GM10847 (cell line): ENCODE measurements at regions not wholly inside any gene's neighbourhood (a gene's known extent, or its start where the extent isn't known, plus 50 kb on each side); places are given as distances from the start of the nearest gene placed in this dataset.

Experiments used
- POLR2A ChIP-seq: IDR thresholded peaks from 2 replicates; pipeline ENCODE4 v1.6.1; 2011; ENCODE audit not compliant: insufficient read length; ENCODE audit errors: extremely low read depth

DNA sequence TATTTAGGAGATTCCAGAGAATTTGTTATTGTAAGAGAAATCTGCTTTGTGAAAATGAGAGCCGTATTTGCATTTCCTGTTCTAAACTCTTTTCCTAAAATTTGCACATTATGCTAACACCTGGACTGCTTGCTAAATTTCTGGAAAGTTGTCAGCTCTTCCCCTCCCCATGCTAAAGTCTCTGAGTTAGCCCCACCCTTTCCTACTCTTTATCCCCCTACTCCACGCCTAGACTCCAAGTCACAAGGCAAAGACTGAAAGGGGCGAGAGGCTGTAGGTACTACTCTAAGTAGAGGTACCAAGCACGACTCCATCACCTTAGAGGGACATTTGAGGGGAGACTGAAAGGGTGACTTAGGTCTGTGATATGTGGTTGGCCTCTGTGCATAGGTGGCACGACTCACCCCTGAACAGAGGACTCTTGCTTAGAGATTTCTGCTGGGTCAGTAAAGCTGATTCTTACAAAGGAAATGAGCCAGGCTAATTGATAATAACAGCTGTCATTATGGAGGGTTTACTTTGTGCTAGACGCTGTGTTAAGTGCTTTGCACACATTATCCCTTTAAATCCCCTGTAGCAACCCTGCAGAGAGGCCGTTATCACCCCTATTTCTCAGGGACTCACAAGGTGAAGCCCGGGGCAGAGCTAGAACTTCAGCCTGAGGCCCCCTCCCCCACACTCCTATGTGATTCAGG, 373.5 kb downstream of the EN1 start:
- no peak for TF ChIP-seq POLR2A

DNA sequence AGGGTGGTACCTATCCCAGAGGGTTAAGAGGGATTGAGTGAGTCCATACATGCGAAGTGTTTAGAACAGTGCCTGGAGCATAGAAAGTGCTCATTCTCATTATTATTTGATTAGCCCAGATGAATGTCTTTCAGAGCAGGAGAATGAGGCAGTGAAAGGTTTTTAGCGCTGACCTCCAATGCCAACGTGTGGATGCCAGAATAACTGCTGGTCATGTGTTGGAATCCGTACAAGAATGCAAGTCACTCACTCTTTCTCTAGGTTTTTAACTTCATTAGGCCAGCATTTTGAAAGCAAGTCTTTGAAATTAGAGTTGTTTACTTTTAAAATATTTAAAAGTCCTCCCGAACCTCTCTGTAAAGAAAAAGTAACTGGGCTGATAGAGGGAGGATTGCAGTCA, 374.2 kb downstream of the EN1 start:
- no peak for TF ChIP-seq POLR2A

DNA sequence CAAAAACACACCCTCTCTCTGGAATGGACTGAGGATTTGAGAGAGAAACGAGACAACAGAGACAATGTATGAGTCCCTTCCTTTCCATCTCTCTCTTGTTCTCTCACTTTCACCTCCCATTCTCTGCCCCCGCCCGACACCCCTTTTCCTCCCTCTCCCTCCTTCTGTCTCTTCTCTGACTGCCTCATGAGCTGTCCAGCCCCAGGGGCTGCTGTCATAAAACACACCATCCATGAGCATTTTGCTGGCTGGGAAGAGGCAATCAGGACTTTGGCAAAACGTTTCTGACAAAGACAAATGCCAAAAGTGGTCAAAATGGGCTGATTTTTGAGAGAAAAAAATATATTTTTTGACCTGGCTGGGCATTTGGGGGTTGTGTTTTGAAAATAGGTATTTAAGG, 377.2 kb downstream of the EN1 start:
- no peak for TF ChIP-seq POLR2A

DNA sequence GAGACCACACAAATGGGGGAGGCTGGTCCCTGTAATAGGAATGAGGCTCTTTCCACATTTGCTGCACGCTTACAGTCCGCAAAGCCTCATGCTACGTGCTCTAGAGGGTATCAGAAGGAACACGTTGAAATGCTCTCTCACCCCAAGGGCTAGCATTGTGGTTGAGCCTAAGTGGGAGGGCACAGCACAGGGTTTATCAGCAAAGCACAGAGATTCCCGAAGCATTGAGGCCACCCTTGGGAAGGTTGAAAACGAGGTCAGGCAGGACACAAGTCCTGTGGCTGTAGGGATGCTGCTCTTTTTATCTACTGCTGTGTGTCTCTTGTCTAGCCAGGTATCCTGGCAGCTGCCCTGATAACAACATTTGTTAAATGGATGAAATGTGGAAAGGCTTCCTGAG, 378.3 kb downstream of the EN1 start:
- no peak for TF ChIP-seq POLR2A

DNA sequence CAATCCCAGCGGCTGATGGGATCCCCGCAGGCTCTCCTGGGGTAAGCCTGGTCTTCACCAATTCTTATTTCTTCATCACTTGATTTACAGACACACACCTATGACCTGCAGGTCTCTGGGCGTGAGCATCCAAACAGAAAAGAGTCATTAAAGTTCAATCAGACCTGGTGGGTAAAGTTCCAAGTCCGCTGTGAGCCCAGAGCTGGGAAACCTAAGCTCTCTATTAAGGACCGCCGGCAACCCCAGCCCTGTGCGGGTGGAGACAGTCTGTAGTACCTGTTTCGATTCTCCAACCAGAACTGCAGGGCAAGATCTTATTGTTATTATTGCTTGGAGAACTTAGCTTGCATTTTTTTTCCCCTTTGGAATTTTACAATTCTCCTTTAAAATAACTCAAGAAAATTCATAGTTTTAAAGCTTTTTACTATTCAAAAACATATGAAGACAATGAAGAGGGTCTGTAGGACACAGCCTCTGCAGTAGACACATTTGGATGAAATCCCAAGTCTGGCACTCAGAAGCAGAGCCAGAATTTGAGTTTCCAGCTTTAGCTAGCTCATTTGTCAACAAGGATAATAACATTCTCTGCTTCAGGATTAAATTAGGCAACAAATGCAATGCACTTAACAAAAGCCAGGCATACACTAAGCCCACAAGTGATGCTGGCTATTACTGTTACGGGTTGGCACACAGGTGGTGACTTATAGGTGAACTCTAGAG, 376.4 kb downstream of the INSIG2 start:
- TF ChIP-seq POLR2A, result no peak

DNA sequence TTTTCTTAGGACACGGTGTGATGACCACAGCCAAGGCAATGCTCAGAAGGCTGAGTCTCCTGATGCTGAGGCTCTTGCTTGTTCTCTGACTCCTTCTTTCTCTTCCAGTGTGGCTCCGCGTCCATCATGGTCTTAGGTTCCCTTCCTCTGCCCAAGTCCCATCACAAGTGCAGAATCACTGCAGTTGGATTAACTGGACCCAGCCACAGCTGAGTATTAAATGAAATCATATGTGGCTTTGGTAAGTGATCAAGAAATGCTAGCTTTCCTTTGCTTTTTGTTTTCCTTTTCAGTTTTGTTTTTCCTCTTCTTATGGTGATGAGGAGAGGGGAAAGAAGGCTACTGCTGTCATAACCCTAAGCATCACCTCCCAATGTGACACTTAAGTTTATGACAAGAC, 375.8 kb downstream of the INSIG2 start:
- TF ChIP-seq POLR2A, result no peak

DNA sequence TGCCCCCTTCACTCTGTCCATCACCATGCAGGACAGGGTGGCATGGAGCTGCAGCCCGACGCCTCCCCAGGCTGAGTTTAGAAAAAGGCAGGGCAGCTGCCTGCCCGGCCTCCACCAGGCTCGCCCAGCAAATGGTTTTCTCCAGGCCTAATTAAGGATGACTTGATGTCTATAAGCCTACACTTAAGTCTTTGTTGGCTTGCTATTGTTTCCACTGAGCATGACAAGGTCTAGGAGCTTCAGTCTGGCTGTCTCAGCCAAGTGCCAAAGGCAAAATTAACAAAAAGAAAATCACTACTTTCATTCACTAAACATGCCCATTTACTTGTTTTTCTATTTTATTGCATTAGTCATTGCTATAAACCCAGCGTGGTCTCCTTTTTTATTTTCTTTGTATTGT, 372.2 kb downstream of the INSIG2 start:
- no peak for TF ChIP-seq POLR2A

DNA sequence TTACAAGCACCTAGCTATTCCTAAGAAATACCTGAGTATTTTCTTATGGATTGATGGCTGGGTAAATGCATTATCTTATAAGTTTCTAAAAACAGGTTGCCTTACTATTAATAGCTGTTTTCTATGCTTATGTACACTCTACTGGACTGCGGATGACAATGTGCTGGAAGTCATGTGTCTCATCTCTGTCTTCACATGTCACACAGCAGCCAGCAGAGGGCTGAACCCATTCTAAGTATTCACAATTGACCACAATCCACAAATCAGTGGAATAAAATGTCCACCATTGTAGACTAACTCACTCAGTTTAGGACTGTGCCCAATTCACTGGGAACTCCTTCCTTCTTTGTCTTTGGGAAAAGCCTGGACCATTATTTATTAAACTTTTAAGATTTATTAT, 371.2 kb downstream of the INSIG2 start:
- TF ChIP-seq POLR2A, result no peak

DNA sequence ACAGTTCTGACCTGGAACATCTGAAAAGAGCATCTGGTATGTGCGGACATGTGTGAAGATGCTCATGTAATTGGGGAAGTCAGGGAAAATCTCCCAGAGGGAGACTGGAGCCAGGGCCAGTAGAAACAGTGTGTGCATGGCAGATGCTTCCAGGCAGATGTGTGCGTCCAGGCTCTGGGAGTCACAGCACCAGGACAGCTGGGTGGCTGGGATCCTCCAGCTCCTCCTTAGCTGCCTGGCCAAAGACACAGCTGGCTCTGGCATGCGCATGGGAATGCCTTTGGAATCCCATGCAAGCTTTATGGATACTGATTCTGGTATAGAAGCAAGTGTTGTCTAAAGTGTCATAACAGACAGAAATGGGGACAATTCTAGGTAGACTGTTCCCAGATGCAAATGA, 369.7 kb downstream of the INSIG2 start:
- no peak for TF ChIP-seq POLR2A

DNA sequence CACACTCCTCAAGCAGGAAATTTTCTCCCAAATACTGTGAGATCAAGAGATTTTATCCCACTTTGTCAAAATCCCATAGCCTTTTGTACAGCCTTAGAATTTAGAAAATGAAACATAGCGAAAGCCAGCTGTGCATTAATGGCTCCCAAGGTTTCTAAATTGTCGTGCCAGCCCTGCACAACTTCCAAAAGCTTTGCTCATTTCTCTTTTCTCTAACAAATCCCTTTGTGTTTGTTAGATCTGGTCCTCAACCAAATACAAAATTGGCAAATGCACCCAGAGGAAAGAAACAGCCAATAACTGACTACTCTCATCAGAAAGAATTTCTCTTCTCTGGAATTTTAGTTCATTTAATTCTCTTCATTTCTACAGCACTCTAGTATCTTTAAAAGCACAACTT, 361.1 kb downstream of the INSIG2 start:
- no peak for TF ChIP-seq POLR2A

DNA sequence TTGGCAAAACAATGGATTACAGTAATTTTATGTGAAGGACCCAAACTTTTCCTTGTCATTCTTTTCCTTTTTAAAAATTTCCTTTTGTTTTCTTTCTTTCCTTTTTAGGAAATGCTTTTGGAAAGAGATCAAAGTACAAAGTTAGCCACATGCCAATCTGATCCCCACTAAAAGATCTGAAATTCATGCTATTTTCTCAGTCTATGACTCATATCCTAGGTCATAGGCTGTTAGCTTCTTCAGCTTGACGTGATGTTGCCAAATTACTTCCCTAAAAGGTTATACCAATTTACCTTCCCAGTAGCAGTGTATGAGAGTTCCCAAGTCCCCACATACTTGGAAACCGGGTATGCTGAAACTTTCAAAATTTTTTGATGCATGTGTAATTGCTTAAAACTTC, 355.3 kb downstream of the INSIG2 start:
- TF ChIP-seq POLR2A, result no peak

DNA sequence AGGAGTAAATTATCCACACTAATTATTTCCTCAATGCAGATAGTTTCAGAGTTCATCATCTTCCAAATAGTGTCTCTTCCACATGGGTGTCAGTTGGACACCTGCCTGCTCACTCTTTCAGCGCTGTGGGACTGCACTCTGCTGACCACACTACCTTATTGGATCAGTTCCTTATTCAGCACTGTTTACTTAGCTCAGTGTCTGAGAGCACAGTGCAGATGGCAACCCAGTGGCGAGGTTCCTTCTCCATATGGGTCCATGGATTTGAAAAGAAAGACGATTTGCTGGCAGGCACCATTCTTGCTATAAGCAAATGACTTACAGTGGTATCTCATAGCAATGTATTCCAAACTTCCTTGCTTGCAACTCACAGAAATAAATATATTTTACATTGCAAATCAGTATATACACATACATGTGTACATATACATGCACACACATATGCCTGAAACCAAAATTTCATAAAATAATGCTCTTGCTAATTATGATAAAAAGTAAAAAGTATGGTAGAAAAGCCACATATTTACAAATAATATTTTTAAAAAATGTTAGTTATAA, 354.8 kb downstream of the INSIG2 start:
- TF ChIP-seq POLR2A, result no peak

DNA sequence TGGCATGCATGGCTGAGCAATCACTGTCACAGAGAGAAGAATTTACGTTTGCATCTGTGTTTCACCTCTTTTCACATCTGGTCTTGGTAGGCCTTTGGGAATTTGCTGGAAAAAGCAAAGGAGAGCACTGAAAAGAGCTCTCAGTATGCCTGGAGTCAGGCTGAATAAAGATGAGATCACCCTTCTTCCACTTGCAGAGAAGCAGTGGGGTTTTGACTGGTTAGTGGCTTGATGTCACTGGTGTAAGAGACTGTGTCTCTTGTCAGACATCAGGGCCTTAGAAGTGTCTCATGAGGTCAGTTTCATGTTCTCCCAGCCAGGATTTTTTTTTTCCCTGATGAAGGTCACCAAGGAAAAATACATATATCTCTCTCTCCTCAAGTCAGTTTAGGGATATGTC, 353.8 kb downstream of the INSIG2 start:
- TF ChIP-seq POLR2A, result no peak

DNA sequence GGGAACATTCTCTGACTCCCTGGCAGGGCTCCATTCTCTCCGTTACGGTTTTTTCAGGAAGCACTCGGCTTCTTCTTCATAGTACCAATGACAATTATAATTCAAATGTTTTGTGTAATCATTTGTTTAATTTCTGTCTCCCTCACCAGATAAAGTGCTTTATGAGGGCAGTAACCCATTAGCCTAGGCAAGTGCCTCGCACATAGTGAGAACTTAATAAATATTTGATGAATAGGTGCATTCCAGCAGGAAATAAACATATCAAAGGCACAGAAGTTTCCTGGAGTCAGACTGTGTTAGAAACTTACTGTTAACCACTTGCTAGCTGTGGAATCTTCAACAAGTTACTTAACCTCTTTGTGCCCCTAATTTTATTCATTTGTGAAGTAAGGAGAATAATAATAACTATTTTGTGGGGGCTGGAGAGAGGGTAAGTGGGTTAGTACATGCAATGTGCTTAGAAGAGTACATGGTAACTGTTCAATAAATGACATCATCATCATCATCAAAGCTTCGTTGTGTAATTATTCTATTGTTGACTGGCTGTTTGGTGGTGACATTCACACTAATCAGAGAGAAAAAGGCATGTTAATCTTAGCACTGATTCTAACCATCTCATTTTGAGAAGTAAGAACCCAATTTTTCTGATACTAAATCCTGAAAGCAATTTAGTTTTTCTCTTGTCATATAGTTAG, 352.3 kb downstream of the INSIG2 start:
- TF ChIP-seq POLR2A, result no peak

DNA sequence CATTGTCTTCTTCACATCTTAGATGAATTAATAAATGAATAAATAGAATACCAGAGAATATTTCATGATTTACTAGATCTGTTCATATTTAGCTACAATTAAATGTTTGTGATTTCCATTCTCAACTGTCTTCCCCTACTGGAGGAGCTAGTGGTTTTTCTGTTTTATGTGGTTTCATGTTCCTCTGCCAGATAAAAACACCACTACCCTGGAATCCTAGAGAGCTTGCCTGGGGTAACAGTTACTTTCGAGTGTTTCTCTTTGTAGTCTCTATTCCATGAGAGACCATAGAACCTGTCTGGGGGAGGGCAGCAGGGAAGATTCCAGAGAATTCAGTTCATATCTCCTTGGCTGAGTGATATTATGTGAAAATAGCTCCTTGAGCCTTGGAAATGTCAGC, 349.2 kb downstream of the INSIG2 start:
- TF ChIP-seq POLR2A, result no peak

DNA sequence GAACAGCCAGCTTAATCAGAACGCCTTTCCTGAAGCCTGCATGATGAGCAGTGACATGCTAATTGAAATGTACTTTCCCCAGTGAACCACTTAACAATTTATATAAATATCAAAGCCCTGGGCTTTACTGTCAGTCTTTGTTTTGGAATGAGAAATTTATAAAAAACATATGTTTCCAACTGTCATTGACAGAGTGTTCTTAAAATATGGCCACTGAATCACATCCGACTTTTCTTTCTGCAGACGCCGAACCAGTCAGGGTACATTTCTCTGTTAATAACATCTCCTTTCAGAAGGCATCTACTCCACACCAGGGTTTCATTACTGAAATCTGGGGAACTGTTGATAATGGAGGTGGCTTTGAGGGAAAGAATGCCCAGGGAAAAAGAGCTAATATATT, 343.7 kb downstream of the INSIG2 start:
- TF ChIP-seq POLR2A, result no peak
